Naive thymus-derived CD8-positive, alpha-beta T cell (primary cell): ENCODE measurements at regions not wholly inside any gene's neighbourhood (a gene's known extent, or its start where the extent isn't known, plus 50 kb on each side); places are given as distances from the start of the nearest gene placed in this dataset.
A peak's percentile ranks its signal among the peaks of the same experiment; 100 is the strongest.
"Not testable (repeated sequence)": the region's sequence is repeated elsewhere in the genome, so short reads cannot be mapped to it uniquely, and the experiment has no call there.

ENCODE experiments used
- ATAC-seq, 2 donors: fragments of 150-1000 bp; cut with Tn5 transposase in 1 of 2; sonication (Bioruptor Pico), chemical (Tn5 transposase) in 1 of 2; 1 replicate in 1 of 2; 2 replicates in 1 of 2; pipeline ENCODE4 v1.10.0; 2021; ENCODE audit warnings: mild to moderate bottlenecking in 2 of 2, moderate library complexity in 2 of 2
- POLR2A ChIA-PET: fragments of 350-600 bp; sonication (Branson Sonifier 250); formaldehyde crosslinking; loops from one replicate; lab custom pipeline; 2021; ENCODE audit warnings: antibody characterized with exemption; lab: Charles Lee
- DNase-seq, 10 donors: peaks; one replicate each; pipeline versions ENCODE4 v3.0.0 to v3.0.0-alpha.2; 2020 to 2022
- H3K27ac Mint-ChIP-seq, 10 donors: one replicate each; pipeline ENCODE4 v1.8.0; 2020 to 2022; ENCODE audit warnings: mild to moderate bottlenecking in 10 of 10, mixed read lengths in 10 of 10, moderate library complexity in 4 of 10, inconsistent platforms in 1 of 10
- H3K27me3 Mint-ChIP-seq, 5 donors: one replicate each; pipeline ENCODE4 v1.8.0; 2021 to 2022; ENCODE audit warnings: mixed read lengths in 5 of 5
- H3K36me3 Mint-ChIP-seq, 3 donors: one replicate each; pipeline ENCODE4 v1.8.0; 2020 to 2022; ENCODE audit warnings: mixed read lengths in 3 of 3, mild to moderate bottlenecking in 2 of 3, inconsistent platforms in 1 of 3
- H3K4me1 Mint-ChIP-seq, 4 donors: one replicate each; pipeline ENCODE4 v1.8.0; 2021 to 2022; ENCODE audit warnings: mixed read lengths in 4 of 4
- H3K4me3 Mint-ChIP-seq, 10 donors: one replicate each; pipeline ENCODE4 v1.8.0; 2020 to 2022; ENCODE audit warnings: mild to moderate bottlenecking in 10 of 10, mixed read lengths in 10 of 10, moderate library complexity in 6 of 10, inconsistent platforms in 1 of 10
- H3K9me3 Mint-ChIP-seq, 9 donors: one replicate each; pipeline ENCODE4 v1.8.0; 2020 to 2022; ENCODE audit warnings: mixed read lengths in 9 of 9, mild to moderate bottlenecking in 3 of 9, inconsistent platforms in 1 of 9, moderate library complexity in 1 of 9

DNA sequence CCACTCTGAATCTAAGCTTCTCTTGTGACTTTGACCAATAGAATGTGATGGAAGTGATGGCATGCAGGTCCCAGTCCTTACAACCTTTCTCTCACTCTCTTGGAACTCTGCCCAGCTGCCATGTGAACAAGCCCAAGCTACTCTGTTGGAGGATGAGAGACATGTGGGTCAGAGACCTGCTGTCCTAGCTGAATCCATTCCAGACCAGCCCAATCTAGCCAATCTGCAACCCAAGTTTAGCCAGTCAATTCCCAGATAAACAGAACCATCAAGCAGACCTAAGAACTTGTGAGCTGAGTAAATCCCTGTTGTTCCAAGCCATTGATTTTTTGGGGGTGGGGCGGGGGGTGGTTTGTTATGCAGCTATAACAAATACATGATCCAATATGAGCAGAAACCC, 69.2 kb upstream of the GRK3 start:
- POLR2A ChIA-PET, result no interaction called here
- Mint-ChIP-seq H3K4me1 (peaks cover 0 to 2% (median 0%) of the 10 kb centered on the region in 4 donors), H3K36me3 (peaks cover 4 to 12% (median 6%) of the 10 kb centered on the region in 3 donors), H3K27ac (no peak overlapping the region), H3K4me3 (no peak overlapping the region), H3K27me3 (peaks cover 0 to 22% (median 12%) of the 10 kb centered on the region in 5 donors), H3K9me3 (no peaks in the 10 kb centered on the region)
- ATAC-seq (no peak), DNase-seq (no peak)

- no peak overlapping the region for H3K4me3 Mint-ChIP-seq
- H3K9me3 Mint-ChIP-seq, result no peaks in the 10 kb centered on the region
- ATAC-seq (no peak), DNase-seq (no peak)
- no peak overlapping the region for H3K27ac Mint-ChIP-seq
- peaks cover 0 to 22% (median 12%) of the 10 kb centered on the region in 5 donors for H3K27me3 Mint-ChIP-seq
- POLR2A ChIA-PET, result no interaction called here
- peaks cover 0 to 2% (median 0%) of the 10 kb centered on the region in 4 donors for H3K4me1 Mint-ChIP-seq
- peaks cover 0 to 9% (median 4%) of the 10 kb centered on the region in 3 donors for H3K36me3 Mint-ChIP-seq
Observed at GRCh38 chr22:25496396-25497064, 67.9 kb upstream of the GRK3 start.

DNA sequence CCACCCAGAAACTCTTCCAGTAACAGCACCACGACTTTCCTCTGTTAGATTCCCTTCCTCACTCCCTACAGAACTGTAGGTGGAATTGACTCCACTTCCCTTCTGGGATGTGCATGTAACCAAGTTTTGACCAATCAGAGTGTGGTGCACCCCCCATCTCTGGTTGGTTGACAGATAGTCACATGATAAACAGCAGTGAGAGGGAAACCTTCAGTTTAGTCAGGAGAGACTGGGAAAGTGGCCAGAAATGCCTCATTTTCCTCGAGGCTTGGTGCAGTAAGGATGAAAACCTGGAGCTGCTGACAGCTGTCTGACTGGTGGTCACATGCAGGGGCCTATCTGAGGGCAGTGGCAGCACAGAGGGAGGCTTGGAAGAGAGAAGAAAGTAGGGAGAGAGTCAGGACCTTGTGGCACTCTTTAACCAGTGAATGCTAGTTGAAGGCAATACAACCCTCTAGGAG, 67.3 kb upstream of the GRK3 start:
- no peak overlapping the region for H3K27ac Mint-ChIP-seq
- no peak overlapping the region for H3K4me3 Mint-ChIP-seq
- peaks cover 0 to 22% (median 12%) of the 10 kb centered on the region in 5 donors for H3K27me3 Mint-ChIP-seq
- no peaks in the 10 kb centered on the region for H3K9me3 Mint-ChIP-seq
- POLR2A ChIA-PET, result no interaction called here
- H3K36me3 Mint-ChIP-seq, result peaks cover 0 to 12% (median 7%) of the 10 kb centered on the region in 3 donors
- H3K4me1 Mint-ChIP-seq, result peaks cover 0 to 2% (median 0%) of the 10 kb centered on the region in 4 donors
- ATAC-seq, result no peak
- DNase-seq, result no peak

- Mint-ChIP-seq H3K27ac (no peak overlapping the region), H3K9me3 (no peaks in the 10 kb centered on the region), H3K4me1 (peaks cover 0 to 2% (median 0%) of the 10 kb centered on the region in 4 donors), H3K27me3 (peaks cover 0 to 22% (median 12%) of the 10 kb centered on the region in 5 donors), H3K36me3 (peaks cover 0 to 12% (median 7%) of the 10 kb centered on the region in 3 donors), H3K4me3 (no peak overlapping the region)
- POLR2A ChIA-PET, result no interaction called here
- DNase-seq (no peak), ATAC-seq (no peak)
Observed at GRCh38 chr22:25497716-25498115, 66.8 kb upstream of the GRK3 start.

DNA sequence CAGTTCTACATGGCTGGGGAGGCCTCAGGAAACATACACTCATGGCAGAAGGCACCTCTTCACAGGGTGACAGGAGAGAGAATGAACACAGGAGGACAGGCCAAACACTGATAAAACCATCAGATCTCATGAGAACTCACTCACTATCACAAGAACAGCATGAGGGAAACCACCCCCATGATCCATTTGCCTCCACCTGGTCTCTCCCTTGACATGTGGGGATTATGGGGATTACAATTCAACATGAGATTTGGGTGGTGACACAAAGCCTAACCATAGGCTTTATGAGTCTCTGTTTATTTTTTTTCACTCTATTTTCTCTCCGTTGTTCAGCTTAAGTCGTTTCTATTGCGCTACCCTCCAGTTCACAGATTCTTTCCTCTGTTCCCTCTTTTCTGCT, 63.8 kb upstream of the GRK3 start:
- not testable (repeated sequence) for H3K36me3 Mint-ChIP-seq

DNA sequence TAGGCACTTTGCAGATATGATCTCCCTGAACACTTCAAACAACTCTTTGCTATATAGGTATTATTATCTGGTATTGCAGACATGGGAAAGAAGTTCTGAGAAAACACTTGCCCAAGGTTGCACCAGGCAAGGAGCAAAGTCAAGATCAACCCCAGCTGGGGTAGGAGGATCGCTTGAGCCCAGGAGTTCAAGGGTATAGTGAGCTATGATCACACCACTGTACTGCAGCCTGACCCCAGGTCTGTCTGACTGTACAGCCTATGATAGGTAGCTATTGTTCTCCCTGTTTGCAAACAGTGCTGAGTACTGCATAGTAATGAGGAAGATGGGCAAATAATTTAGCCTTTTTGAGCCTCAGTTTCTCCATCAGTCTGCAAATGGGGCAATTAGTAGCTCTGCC, 60.5 kb upstream of the GRK3 start:
- POLR2A ChIA-PET, H3K9me3 Mint-ChIP-seq, ATAC-seq, H3K4me1 Mint-ChIP-seq, H3K27ac Mint-ChIP-seq, DNase-seq, H3K4me3 Mint-ChIP-seq, H3K27me3 Mint-ChIP-seq: not testable (repeated sequence)
- H3K36me3 Mint-ChIP-seq, result peaks cover 0 to 10% (median 3%) of the 10 kb centered on the region in 3 donors

More for the DNA sequence above, 63.8 kb upstream of the GRK3 start:
- POLR2A ChIA-PET, H3K9me3 Mint-ChIP-seq, H3K4me1 Mint-ChIP-seq, H3K27ac Mint-ChIP-seq, ATAC-seq, H3K27me3 Mint-ChIP-seq, DNase-seq, H3K4me3 Mint-ChIP-seq: not testable (repeated sequence)

DNA sequence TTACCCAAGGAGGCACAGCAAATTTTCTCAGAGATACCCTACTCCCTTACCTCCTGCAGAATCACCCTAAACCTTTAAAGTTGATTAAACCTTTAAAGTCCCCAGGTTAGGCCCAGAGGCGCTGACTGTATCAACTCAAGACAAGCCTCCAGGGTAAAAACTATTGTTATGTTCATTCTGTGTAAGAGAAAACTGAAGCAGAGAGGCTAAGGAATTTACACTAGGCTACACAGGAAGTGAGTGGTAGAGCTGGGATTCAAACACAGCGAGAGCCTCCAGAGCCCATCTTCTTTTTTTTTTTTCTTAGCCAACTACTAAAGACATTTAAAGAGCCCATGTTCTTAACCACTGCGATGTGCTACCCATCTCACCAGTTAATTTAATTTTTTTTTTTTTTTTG, 56.3 kb upstream of the GRK3 start:
- no peak for ATAC-seq
- H3K4me3 Mint-ChIP-seq, result no peak overlapping the region

GRCh38 chr22:25508761-25509321, 55.6 kb upstream of the GRK3 start:
- H3K9me3 Mint-ChIP-seq, result no peaks in the 10 kb centered on the region
- peaks cover 0 to 9% (median 0%) of the 10 kb centered on the region in 3 donors for H3K36me3 Mint-ChIP-seq
- no peaks in the 10 kb centered on the region for H3K27me3 Mint-ChIP-seq
- no peak for ATAC-seq
- POLR2A ChIA-PET, result no interaction called here
- H3K4me1 Mint-ChIP-seq, result no peaks in the 10 kb centered on the region
- H3K4me3 Mint-ChIP-seq, result no peak overlapping the region
- DNase-seq, result no peak
- H3K27ac Mint-ChIP-seq, result no peak overlapping the region

More for the DNA sequence above, 56.3 kb upstream of the GRK3 start:
- no peak overlapping the region for H3K27ac Mint-ChIP-seq
- H3K4me1 Mint-ChIP-seq, result no peaks in the 10 kb centered on the region
- peaks cover 0 to 9% (median 0%) of the 10 kb centered on the region in 3 donors for H3K36me3 Mint-ChIP-seq
- H3K9me3 Mint-ChIP-seq, result no peaks in the 10 kb centered on the region
- POLR2A ChIA-PET, result no interaction called here
- H3K27me3 Mint-ChIP-seq, result no peaks in the 10 kb centered on the region
- no peak for DNase-seq

DNA sequence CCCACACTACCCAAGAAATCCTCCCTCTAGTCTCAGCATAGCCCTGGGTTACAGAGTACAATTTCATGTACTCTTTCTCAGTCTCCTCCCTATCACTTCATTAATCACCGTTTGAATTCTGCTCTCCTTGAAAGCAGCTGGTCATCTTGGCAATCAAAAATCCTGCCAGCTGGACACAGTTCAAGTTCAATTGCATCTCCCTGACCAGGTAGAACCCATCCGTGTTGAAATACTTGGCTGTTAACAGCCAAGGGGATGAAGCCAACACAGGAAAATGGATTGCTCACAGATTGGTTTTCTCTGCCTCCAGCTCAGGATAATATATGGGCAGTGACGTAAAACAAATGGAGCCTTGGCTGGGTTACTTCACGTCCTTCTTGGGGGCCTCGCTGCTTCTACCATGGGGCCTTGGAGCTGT, 55.1 kb upstream of the GRK3 start:
- peaks cover 0 to 9% (median 0%) of the 10 kb centered on the region in 3 donors for H3K36me3 Mint-ChIP-seq
- DNase-seq (no peak), ATAC-seq (no peak)
- no peak overlapping the region for H3K27ac Mint-ChIP-seq
- H3K4me3 Mint-ChIP-seq, result no peak overlapping the region
- POLR2A ChIA-PET, result no interaction called here
- H3K4me1 Mint-ChIP-seq, result no peaks in the 10 kb centered on the region
- H3K9me3 Mint-ChIP-seq, result no peaks in the 10 kb centered on the region
- H3K27me3 Mint-ChIP-seq, result no peaks in the 10 kb centered on the region

DNA sequence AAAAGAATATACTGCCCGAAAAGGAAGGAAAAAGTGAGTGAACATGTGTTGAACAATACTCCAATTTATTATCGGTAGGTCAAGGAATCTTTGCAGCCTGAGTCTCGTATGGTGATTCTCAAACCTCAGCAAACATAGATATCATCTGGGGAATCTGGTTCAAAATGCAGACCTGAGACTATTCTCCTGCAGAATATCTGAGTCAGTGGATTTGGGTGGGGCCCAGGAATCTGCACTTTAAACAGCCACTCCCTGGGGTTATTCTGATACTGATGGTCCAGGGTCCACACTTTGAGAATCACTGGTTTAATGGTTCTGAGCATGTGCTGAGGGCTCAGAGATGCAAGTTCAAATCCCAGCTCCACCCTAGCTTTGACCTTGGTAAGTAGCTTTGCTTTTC, 53.6 kb upstream of the GRK3 start:
- H3K9me3 Mint-ChIP-seq, result no peaks in the 10 kb centered on the region
- no peaks in the 10 kb centered on the region for H3K4me1 Mint-ChIP-seq
- H3K36me3 Mint-ChIP-seq, result peaks cover 0 to 9% (median 0%) of the 10 kb centered on the region in 3 donors
- ATAC-seq (no peak), DNase-seq (no peak)
- no peak overlapping the region for H3K27ac Mint-ChIP-seq
- H3K4me3 Mint-ChIP-seq, result no peak overlapping the region
- H3K27me3 Mint-ChIP-seq, result no peaks in the 10 kb centered on the region
- POLR2A ChIA-PET, result no interaction called here

DNA sequence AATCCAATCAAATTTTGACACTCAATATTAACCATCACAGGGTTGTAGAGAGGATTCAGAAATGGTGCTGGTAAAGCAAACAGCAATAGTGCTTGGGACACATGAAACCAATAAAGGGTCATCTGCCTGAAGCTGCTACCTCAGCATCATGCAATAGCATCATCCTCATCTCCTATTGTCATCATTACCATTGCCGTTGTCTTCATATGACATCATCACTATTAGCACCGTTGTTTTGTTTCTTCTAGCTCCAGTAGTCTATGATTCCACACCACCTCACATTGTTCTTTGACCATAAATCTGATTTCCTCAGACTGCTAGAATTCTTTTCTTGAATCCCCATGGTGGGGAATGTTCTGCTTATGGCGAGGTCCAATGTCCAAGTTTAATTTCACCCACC, 52.8 kb upstream of the GRK3 start:
- no peak for DNase-seq
- H3K36me3 Mint-ChIP-seq, result peaks cover 0 to 9% (median 0%) of the 10 kb centered on the region in 3 donors
- no peaks in the 10 kb centered on the region for H3K9me3 Mint-ChIP-seq
- H3K27ac Mint-ChIP-seq, result no peak overlapping the region
- no peak overlapping the region for H3K4me3 Mint-ChIP-seq
- H3K4me1 Mint-ChIP-seq, result no peaks in the 10 kb centered on the region
- POLR2A ChIA-PET, result no interaction called here
- no peaks in the 10 kb centered on the region for H3K27me3 Mint-ChIP-seq
- ATAC-seq, result no peak

DNA sequence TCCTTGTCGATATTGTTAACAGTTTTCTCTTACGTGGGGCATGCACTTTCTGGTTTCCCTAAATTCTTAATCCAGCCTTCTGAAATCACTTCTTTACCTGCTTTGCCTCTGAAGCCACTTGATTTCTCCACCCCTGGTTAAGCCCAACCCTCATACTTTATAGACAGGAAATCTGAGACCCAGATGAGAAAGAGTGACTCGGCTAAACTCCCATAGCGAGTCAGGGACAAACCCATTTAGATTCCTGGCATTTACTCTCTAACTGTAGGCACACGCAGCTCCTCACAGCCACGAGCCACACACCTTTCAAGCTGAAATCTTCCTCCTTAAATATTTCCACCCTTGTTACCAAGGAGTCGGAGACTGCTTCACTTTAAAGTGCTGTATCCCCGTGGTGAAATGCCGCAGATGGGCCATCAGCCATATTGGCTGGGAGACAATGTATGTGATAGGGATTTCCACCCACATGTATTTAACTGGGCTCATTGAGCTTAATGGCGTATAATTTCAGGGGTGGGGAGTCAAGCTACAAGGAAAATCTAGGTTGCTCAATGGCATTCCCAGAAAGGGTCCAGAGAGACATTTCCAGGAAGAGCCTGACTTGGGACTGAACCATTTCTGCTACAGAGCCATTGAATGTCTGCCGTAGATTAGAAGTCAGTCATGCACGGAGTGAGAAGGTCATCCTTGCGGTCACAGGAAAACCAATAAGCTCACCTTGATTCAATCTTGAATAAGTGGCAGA, 49.9 kb upstream of the GRK3 start:
- ATAC-seq, result no peak
- POLR2A ChIA-PET, result no interaction called here

More for the DNA sequence above, 49.9 kb upstream of the GRK3 start:
- peak overlapping the region in 1 of 10 donors; percentile 53 for H3K27ac Mint-ChIP-seq
- H3K36me3 Mint-ChIP-seq, result peaks cover 0 to 4% (median 0%) of the 10 kb centered on the region in 3 donors
- H3K4me1 Mint-ChIP-seq, result no peaks in the 10 kb centered on the region
- no peak overlapping the region for H3K4me3 Mint-ChIP-seq
- no peaks in the 10 kb centered on the region for H3K27me3 Mint-ChIP-seq
- DNase-seq, result no peak
- H3K9me3 Mint-ChIP-seq, result no peaks in the 10 kb centered on the region
